ENCODE measurements at regions not wholly inside any gene's neighbourhood (a gene's known extent, or its start where the extent isn't known, plus 50 kb on each side); places are given as distances from the start of the nearest gene placed in this dataset.

DNA sequence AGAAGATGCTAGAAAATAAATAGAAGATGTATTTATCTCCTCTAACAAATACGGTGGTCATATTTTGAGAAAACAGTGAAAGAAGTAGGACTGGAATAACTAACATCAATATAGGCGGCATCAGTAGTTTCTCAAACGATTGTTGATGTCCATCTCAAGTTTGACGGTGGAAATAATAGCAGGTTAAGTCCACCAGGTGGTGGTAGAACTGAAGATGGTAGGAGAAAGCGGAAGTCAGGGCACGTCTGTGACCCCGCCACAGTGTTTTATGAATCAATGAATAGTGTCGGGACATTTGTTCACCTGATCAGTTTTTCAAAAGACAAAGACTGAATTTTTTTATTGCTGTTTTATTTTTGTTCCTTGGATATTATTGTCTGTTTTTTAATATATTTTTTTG, 706.4 kb upstream of the SLC10A2 start:
- no peak for DNase-seq

DNA sequence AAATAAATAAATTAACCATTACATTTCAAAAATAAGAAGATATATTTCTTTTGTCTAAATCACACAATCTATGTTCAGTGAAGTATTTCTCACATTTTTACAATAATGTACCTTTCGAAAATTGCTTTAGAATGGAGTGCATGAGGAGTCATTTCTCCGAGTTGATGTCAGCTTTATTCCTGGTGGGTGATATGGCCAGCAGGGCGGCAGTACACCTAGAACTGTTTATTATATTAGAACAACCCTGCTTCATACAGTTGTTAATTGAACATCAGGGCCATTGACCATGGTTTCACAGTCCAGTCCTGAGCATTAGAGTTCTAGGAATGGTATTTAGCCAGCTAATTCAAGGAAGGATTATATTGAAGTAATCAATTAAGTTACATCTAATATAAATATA, 696.3 kb upstream of the SLC10A2 start:
- no peak for DNase-seq

DNA sequence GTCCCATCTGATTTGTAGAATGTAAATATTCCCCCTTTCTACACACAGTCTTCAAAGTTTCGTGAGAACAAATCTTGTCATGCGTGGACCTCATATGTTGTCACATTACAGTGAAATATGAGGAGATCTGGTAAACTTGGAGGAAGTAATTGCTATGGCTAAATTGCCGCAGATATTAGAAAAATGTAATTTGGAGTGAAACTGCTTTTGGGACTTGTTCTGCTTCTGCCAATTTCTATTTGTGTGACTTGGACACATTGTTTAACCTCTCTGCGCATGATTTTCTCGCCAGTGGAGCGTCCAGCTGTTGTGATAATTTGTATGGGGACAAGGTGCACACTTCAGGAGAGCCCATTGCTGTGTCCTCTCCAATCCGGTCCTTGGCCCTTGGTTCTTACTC, 693.1 kb upstream of the SLC10A2 start:
- DNase-seq: no peak

GRCh38 chr13:103758222-103758621, 692.0 kb upstream of the SLC10A2 start:
- no peak for DNase-seq

DNA sequence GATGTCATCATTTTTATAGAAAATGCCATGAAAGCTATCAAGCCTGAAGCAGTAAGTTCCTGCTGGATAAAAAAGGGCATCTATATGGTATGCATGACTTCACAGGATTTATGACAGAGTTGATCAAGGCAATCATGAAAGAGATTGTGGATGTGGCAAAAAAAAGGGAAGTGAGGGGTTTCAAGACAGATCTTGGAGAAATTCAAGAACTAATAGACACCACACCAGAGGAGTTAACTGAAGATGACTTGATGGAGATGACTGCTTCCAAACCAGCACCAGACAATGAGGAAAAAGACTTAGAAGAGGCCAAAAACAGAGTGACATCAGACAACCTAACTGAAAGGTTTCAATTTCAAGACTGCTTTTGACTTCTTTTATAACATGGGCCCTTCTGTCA, 691.1 kb upstream of the SLC10A2 start:
- DNase-seq: no peak

DNA sequence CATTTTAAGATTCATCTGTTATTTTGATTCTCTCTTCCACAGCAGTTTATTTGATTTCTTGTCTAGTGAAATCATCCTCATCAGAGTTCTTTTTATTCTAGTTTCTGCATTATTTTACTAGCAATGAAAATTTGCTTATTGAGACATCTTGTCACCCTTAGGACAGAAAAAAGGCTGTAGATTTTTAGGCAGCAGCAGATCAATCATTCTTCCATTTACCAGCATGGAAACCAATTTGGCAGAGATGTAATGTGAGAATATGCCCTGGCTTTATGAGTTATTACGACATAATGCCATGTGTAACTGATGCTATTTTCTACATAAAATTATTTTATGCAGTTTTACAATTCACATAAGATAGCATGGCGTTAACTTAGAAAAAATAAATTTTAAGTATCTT, 688.6 kb upstream of the SLC10A2 start:
- no peak for DNase-seq

DNA sequence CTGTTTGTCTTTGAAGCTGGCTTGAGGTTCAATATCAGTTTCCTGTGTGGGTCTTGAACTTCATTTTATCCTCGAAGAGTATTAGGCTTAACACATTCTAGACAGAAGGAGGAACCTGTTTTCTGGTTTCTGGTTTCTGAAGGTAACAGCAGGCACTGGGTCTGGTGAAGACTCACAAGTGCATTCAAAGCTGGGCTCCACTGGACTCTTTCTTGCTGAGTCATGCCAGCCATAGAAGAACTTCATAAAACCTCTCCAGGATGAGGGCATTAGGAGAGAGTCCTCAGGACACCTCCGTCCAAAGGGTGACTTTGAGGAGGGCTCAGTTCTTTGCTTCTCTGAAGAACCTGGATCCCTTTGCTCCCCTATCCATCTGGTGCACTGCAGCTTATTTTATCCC, 668.6 kb upstream of the SLC10A2 start:
- no peak for DNase-seq

GRCh38 chr13:103731959-103732358, 665.7 kb upstream of the SLC10A2 start:
- no peak for DNase-seq

- no peak for DNase-seq
These were observed 664.2 kb upstream of the SLC10A2 start for GRCh38 chr13:103730407-103730806.

- no peak for DNase-seq
These were observed 660.6 kb upstream of the SLC10A2 start for GRCh38 chr13:103726808-103727207.

- DNase-seq: no peak
These were observed 650.5 kb upstream of the SLC10A2 start for GRCh38 chr13:103716718-103717117.

DNA sequence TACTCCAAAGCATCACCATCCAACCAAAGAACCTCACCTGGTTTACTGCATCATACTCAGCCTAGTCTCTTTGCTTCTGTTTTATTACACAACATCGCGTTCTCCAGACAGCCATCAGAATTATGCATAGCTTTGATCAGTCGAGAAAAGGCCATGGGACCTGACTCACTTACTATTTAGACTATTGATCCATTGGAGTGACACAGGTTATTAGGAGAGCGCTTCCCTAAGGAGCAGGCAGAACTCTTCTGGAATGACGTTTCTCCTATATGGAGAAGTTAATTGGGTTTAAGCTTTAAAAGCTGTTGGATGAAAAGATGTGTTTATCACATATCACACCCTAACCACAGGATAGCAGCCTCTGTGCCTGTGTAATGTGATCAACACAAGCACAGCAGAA, 649.1 kb upstream of the SLC10A2 start:
- no peak for DNase-seq

DNA sequence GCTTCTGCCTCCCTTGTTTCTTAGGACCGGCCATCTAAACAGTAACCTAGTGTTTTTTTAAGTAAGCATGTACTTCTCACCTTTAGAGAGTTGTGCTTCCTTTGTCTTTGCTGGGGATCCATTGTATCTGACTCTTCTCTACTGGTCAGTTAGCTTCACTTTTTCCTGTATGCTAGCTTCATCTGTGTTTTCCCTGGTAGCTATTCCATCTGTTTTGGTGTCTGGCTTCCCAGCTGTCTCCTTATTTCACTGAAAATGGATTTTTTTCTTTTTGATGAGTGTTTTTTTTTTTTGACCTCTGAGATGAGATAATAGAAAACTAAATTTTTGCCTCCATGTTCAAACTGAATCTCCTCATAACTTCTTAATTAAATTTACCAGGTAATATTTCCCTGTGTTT, 637.0 kb upstream of the SLC10A2 start:
- DNase-seq: no peak

DNA sequence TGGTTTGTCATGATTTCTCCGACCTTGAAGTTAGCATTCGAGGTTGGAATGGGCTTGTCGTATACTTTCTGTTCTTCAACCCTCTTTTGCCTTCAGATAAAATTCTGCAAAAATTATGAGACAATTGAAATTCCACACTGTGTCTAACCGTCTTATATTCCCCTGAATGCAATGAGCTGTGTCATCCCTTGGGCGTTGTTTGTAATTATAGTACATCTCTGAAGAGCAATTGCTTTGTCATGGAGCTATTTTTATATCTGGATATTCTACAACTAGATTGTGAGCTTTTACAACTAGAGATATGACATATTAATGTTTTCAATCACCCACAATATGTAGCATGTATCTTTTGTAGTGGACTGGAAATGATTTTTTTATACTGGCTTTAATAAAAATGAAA, 631.8 kb upstream of the SLC10A2 start:
- DNase-seq: no peak

GRCh38 chr13:103695320-103695719, 629.1 kb upstream of the SLC10A2 start:
- no peak for DNase-seq

DNA sequence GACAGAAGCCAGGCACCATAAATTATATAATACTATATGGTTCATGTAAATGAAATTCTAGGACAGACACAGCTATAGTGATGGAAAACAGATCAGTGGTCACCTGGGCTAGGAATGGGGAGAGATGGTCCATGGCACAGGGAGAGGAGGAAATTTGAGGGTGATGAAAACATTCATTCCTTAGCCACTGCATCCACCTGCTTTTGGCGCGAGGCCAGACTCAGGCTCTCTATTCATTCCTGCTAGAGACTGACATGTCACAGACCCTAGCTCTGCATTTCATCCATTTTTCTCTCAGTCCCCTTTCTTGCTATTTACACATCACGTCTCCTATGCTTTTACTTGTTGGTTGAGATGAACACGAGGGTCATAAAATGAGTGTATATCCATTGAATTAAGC, 628.3 kb upstream of the SLC10A2 start:
- no peak for DNase-seq

- DNase-seq: no peak
These were observed 627.8 kb upstream of the SLC10A2 start for GRCh38 chr13:103694033-103694432.

GRCh38 chr13:103692442-103692841, 626.2 kb upstream of the SLC10A2 start:
- no peak for DNase-seq

DNA sequence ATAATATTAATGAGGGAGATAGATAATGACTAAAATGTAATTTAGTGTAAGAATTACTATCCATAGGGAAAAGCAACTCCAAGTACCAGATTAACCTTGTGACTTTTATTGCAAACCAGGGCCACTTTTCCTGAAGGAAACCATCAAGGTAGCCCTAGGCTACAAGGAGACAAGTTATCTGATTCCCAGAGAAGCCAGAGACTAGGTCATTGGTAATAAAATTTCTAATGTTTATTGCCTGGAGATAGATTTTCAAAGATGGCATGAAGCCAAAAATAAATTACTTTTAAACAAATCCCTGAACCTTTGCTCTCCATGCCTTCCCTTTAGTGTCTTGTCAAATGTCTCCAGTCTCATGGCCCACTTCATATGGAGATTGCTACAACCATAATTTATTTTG, 610.1 kb upstream of the SLC10A2 start:
- DNase-seq: no peak

DNA sequence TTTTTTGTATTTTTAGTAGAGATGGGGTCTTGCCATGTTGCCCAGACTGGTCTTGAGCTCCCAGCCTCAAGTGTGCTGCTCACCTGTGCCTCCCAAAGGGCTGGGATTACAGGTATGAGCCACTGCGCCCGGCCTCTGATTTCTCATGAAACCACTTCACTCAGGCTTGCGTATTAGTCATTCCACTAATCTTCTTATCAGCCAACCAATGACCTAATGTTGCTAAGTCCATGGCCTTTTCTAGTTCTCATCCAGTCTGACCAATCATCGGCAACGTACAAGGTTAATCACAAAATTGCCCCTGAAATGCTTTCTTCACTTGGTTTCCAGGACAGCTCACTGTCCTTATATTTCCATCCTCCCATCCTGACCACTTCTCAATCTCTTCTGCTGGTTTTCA, 605.3 kb upstream of the SLC10A2 start:
- DNase-seq: no peak

DNA sequence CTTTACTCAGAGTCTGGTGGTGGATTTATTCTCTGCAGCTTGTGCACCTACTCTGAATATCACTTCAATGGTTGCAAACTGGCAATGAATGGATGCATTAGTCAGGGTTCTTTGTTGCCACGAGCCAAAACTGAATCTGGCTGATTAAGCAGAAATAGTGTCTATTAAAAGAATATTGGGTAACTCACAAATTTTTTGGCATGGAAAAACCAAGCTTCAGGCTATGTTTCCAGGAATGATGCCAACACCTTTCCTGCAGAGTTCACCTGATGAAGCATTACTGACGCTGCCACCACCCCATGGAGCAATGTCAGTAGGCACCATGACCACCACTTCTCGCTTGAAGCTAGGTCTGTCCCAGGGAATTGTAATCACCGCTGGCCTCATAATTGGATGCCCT, 597.8 kb upstream of the SLC10A2 start:
- DNase-seq: no peak

DNA sequence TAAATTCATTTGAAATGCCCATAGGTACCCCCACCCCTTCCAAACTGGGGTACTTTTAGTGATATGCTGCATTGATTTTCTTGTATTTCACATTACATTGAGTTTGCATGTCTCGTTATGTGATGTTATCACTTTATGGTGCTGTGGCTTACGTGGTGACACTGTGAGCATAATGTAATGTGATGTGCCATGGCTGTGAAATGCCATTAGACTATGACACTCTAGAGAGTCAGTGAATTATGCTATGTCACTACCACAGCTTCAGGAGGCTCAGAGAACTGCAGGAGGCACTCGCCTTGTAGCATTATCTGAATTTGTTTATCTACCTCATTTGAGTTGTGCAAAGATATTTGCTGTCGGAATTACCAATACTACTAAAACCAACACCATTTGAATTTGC, 590.1 kb upstream of the SLC10A2 start:
- DNase-seq: no peak

- DNase-seq: no peak
These were observed 574.4 kb upstream of the SLC10A2 start for GRCh38 chr13:103640606-103641005.

DNA sequence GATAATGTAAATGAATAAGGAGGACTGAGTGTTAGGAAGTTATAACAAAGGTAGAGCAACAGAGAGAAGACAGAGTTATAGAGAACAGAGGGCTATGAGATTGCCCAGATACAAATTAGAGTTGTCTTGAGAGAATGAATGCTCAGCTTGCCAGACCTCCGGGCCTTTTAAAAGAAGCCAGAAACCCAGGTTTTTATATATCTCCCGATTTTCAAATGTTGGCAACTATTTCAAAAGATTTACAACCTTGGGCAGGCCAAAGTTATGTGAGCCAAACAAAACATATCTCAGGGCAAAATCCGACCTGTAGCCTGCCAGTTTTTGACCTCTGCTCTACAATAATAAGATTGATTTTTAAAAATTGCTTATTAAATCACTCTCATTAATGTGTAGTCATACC, 573.1 kb upstream of the SLC10A2 start:
- DNase-seq: no peak

DNA sequence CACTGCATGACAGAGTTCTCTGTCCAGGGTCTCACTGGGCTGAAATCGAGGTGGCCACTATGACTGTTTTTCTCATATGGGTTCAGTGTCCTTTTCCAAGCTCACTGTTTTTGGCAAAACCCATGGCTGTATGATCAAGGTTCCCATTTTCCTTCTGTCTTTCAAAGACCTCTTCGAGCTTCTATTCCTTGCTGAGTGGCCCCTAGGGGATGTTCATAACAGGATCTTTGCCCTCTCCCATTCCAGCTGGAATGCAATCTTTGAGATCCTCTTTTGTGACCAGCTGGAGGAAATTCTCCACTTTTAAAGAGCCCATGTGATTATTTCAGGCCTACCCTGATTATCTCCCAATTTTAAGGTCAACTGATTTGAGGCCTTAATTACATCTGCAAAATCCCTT, 572.5 kb upstream of the SLC10A2 start:
- no peak for DNase-seq

DNA sequence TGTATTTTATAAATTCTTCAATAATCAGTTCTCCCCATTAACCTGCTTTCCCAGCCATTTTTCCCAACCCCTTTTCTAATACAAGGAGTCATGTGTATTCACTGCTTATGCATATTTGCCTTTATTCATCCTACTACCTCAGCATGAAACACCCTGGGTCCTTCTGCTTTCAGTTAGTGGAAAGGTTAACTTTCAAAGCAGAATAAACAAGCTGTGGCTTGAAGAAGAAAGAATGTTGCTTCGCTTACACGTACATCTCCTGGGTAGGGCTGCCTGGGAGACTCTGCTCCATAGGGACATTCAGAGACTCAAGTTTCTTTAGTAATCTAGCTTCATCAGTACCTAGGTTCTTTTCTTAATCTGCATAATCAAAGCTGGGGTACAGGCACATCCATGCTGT, 567.8 kb upstream of the SLC10A2 start:
- no peak for DNase-seq
